A549 (cell line): ENCODE measurements at regions not wholly inside any gene's neighbourhood (a gene's known extent, or its start where the extent isn't known, plus 50 kb on each side); places are given as distances from the start of the nearest gene placed in this dataset.

ENCODE experiments used
- ATAC-seq, 2 experiments: fragments of 200-7000 bp in 1 of 2; fragments of >200 bp in 1 of 2; cut with Nextera tagmentation in 1 of 2; cut with Tn5 transposase in 1 of 2; 3 replicates each; pipeline versions ENCODE4 v1.8.0 to v1.9.1; 2018 to 2020; ENCODE audit warnings: mild to moderate bottlenecking in 1 of 2, moderate library complexity in 1 of 2
- CTCF ChIA-PET: fragments of 300-600 bp; sonication (Branson Sonifier 250); formaldehyde crosslinking; extraction: SDS; loops from one replicate; lab custom pipeline; 2021; ENCODE audit warnings: antibody characterized with exemption, inconsistent platforms; lab: Yijun Ruan, JAX
- POLR2A ChIA-PET: fragments of 350-600 bp; formaldehyde crosslinking; extraction: SDS; loops from one replicate; lab custom pipeline; 2021; ENCODE audit warnings: antibody characterized with exemption, inconsistent platforms; lab: Yijun Ruan, JAX
- DNase-seq, 2 experiments: peaks; one replicate each; pipeline versions ENCODE4 v3.0.0 to v3.0.0-alpha.2; 2011 to 2016; ENCODE audit warnings: low read depth in 1 of 2, low spot score in 1 of 2
- FAIRE-seq: peaks from 2 replicates; lab custom pipeline; 2011; peaks lifted over from hg19 to GRCh38; lab: Jason Lieb, UNC
- H3K27ac ChIP-seq, 2 experiments: fragments of >200 bp; sonication (Bioruptor Twin); formaldehyde crosslinking; 3 replicates each; pipeline ENCODE4 v1.5.1; 2016 to 2017
- H3K4me1 ChIP-seq: fragments of >200 bp; sonication (Bioruptor Twin); formaldehyde crosslinking; 3 replicates; pipeline ENCODE4 v1.6.1; 2016
- H3K4me2 ChIP-seq: fragments of >200 bp; sonication (Bioruptor Twin); formaldehyde crosslinking; 3 replicates; pipeline ENCODE4 v1.6.1; 2016
- H3K4me3 ChIP-seq: fragments of >200 bp; sonication (Bioruptor Twin); formaldehyde crosslinking; 3 replicates; pipeline ENCODE4 v1.5.1; 2016
- H3K9me3 ChIP-seq: fragments of >200 bp; sonication (Bioruptor Twin); formaldehyde crosslinking; 3 replicates; pipeline ENCODE4 v1.6.1; 2016
- ATOH8 ChIP-seq: fragments of 250-450 bp; sonication (Bioruptor Pico); IDR thresholded peaks from 2 replicates; pipeline ENCODE4 v1.5.0; 2020; ENCODE audit warnings: low read depth, mild to moderate bottlenecking, moderate library complexity
- BCL3 ChIP-seq: fragments of >200 bp; sonication (Bioruptor Twin); formaldehyde crosslinking; IDR thresholded peaks from 3 replicates; pipeline ENCODE4 v1.6.1; 2016
- CEBPB ChIP-seq, 2 experiments: fragments of >200 bp in 1 of 2; sonication (Bioruptor Twin) in 1 of 2; formaldehyde crosslinking in 1 of 2; IDR thresholded peaks; 2 replicates each; pipeline ENCODE4 v1.6.1; 2012 to 2016
- CHD2 ChIP-seq: fragments of 150-350 bp; IDR thresholded peaks from 2 replicates; pipeline ENCODE4 v1.6.1; 2014; ENCODE audit warnings: low read length; ENCODE audit not compliant: partially characterized antibody
- CHD4 ChIP-seq: fragments of 200-600 bp; sonication (generic); IDR thresholded peaks from 2 replicates; pipeline ENCODE4 v1.6.1; 2016; ENCODE audit warnings: antibody characterized with exemption, mild to moderate bottlenecking, borderline replicate concordance
- CTCF ChIP-seq: fragments of >200 bp; sonication (Bioruptor Twin); formaldehyde crosslinking; IDR thresholded peaks from 3 replicates; pipeline ENCODE4 v1.5.1; 2016
- EHMT2 ChIP-seq: fragments of 200-600 bp; sonication (generic); IDR thresholded peaks from 2 replicates; pipeline ENCODE4 v1.6.1; 2016; ENCODE audit warnings: antibody characterized with exemption, low read depth, mild to moderate bottlenecking, moderate library complexity
- ELK1 ChIP-seq: fragments of 150-350 bp; IDR thresholded peaks from 2 replicates; pipeline ENCODE4 v1.6.1; 2014; ENCODE audit warnings: low read depth, mild to moderate bottlenecking, low read length
- FOSL2 ChIP-seq, 2 experiments: fragments of 450-650 bp in 1 of 2; fragments of >200 bp in 1 of 2; sonication (Bioruptor Twin) in 1 of 2; formaldehyde crosslinking; IDR thresholded peaks; 2 replicates each; pipeline versions ENCODE4 v1.5.0 to v1.6.1; 2016 to 2020; ENCODE audit warnings: mild to moderate bottlenecking in 1 of 2, moderate library complexity in 1 of 2
- HES2 ChIP-seq: fragments of >200 bp; sonication (Bioruptor Twin); formaldehyde crosslinking; IDR thresholded peaks from 2 replicates; pipeline ENCODE4 v1.6.1; 2016
- HMGXB4 ChIP-seq: fragments of 250-450 bp; sonication (Bioruptor Pico); IDR thresholded peaks from 2 replicates; pipeline ENCODE4 v1.5.0; 2021; ENCODE audit warnings: mild to moderate bottlenecking, moderate library complexity, borderline replicate concordance
- HOXB13 ChIP-seq: fragments of 250-450 bp; sonication (Bioruptor Pico); IDR thresholded peaks from 2 replicates; pipeline ENCODE4 v1.5.0; 2020; ENCODE audit warnings: low read depth, mild to moderate bottlenecking, moderate library complexity
- JUN ChIP-seq, 2 experiments: fragments of >200 bp; sonication (Bioruptor Twin); formaldehyde crosslinking; IDR thresholded peaks; 2 replicates in 1 of 2; 3 replicates in 1 of 2; pipeline ENCODE4 v1.6.1; 2016 to 2017
- JUNB ChIP-seq: fragments of >200 bp; sonication (Bioruptor Twin); formaldehyde crosslinking; IDR thresholded peaks from 2 replicates; pipeline ENCODE4 v1.6.1; 2016
- KDM1A ChIP-seq: fragments of 200-600 bp; sonication (generic); IDR thresholded peaks from 2 replicates; pipeline ENCODE4 v1.6.1; 2016; ENCODE audit warnings: low read depth, mild to moderate bottlenecking
- MAX ChIP-seq: IDR thresholded peaks from 2 replicates; pipeline ENCODE4 v1.6.1; 2012
- MAZ ChIP-seq: fragments of 150-350 bp; IDR thresholded peaks from 2 replicates; pipeline ENCODE4 v1.6.1; 2014; ENCODE audit warnings: antibody characterized with exemption, low read depth, low read length, borderline replicate concordance
- MYC ChIP-seq: IDR thresholded peaks from 2 replicates; pipeline ENCODE4 v1.6.1; 2012; ENCODE audit warnings: mild to moderate bottlenecking, inconsistent platforms, low read length, improper control_type of control experiment, borderline replicate concordance
- NR3C1 ChIP-seq: fragments of >200 bp; sonication (Bioruptor Twin); formaldehyde crosslinking; IDR thresholded peaks from 3 replicates; pipeline ENCODE4 v1.6.1; 2017
- POLR2A ChIP-seq: IDR thresholded peaks from 2 replicates; pipeline ENCODE4 v1.6.1; 2012; ENCODE audit warnings: mild to moderate bottlenecking, low read length
- POLR2AphosphoS2 ChIP-seq: conservative IDR thresholded peaks from 2 replicates; pipeline ENCODE4 v1.6.1; 2012; ENCODE audit warnings: low read length, improper control_type of control experiment, inconsistent platforms
- RARB ChIP-seq: fragments of 250-450 bp; sonication (Bioruptor Pico); IDR thresholded peaks from 2 replicates; pipeline ENCODE4 v1.8.0; 2021; ENCODE audit warnings: mild to moderate bottlenecking, moderate library complexity
- RNF2 ChIP-seq: fragments of 200-600 bp; sonication (generic); IDR thresholded peaks from 2 replicates; pipeline ENCODE4 v1.6.1; 2016; ENCODE audit warnings: low read depth, mild to moderate bottlenecking, antibody characterized with exemption, moderate library complexity, borderline replicate concordance
- ZNF302 ChIP-seq: fragments of 250-450 bp; sonication (Bioruptor Pico); IDR thresholded peaks from 2 replicates; pipeline ENCODE4 v1.9.0; 2021; ENCODE audit warnings: inconsistent platforms, mild to moderate bottlenecking, moderate library complexity
- WGBS: methylation state at CpG from one replicate; pipeline ENCODE4 v1.1.6; 2017; ENCODE audit errors: missing lambda C conversion rate; 5-methylcytosine and 5-hydroxymethylcytosine counted together

- TF ChIP-seq BCL3 (no peak), FOSL2 (IDR thresholded peaks at IDR 0.05) (no peak), FOSL2 (CRISPR knock-in tag; IDR thresholded peaks at IDR 0.05) (no peak), JUNB (no peak), MAZ (no peak)
Measured at GRCh38 chr13:111449041-111449440, 128.6 kb downstream of the TEX29 start (continued).

- 50% methylated on average over 14 of the region's 14 CpGs for WGBS
- CTCF ChIA-PET: no interaction called here
- no peak for FAIRE-seq
- no peak overlapping the region for H3K4me3 ChIP-seq
- no peak for DNase-seq
- TF ChIP-seq POLR2A (no peak), HOXB13 (CRISPR knock-in tag) (no peak), HMGXB4 (CRISPR knock-in tag) (no peak), ZNF302 (CRISPR knock-in tag) (no peak), JUNB (no peak), JUN (IDR thresholded peaks at IDR 0.05) (no peak), CTCF (no peak), MAX (no peak), NR3C1 (no peak), CHD4 (no peak), CEBPB (IDR thresholded peaks at IDR 0.05) (no peak), MYC (no peak), RARB (CRISPR knock-in tag) (no peak), EHMT2 (no peak), RNF2 (no peak)
- no peaks in the 10 kb centered on the region for H3K4me1 ChIP-seq
- ATAC-seq: no peak
- POLR2A ChIA-PET: no interaction called here
- no peak overlapping the region for H3K4me2 ChIP-seq
- no peak overlapping the region for H3K27ac ChIP-seq
- H3K9me3 ChIP-seq: no peaks in the 10 kb centered on the region
Measured at GRCh38 chr13:111451402-111451801, 131.0 kb downstream of the TEX29 start.

GRCh38 chr13:111456452-111457230 lies 136.2 kb downstream of the TEX29 start:
- 31% methylated on average over 16 of the region's 20 CpGs for WGBS
- no peak for DNase-seq
- Histone ChIP-seq H3K9me3 (no peaks in the 10 kb centered on the region), H3K27ac (no peak overlapping the region), H3K4me3 (no peak overlapping the region), H3K4me2 (no peak overlapping the region), H3K4me1 (no peaks in the 10 kb centered on the region)
- CTCF ChIA-PET: interaction anchor here (0.9 kb wide), 1 partner anchor 17 kb away, joined by 3 read pairs; no protein-coding TSS in a partner anchor
- no peak for ATAC-seq
- FAIRE-seq: no peak
- POLR2A ChIA-PET: no interaction called here
- TF ChIP-seq CTCF (no peak), POLR2AphosphoS2 (no peak), KDM1A (no peak), RNF2 (no peak), HES2 (no peak), ELK1 (no peak), ATOH8 (CRISPR knock-in tag) (no peak), CHD2 (no peak), HOXB13 (CRISPR knock-in tag) (no peak)
